CD4-positive, alpha-beta T cell treated with Interleukin-10 for 1 hour (primary cell): ENCODE measurements at regions not wholly inside any gene's neighbourhood (a gene's known extent, or its start where the extent isn't known, plus 50 kb on each side); places are given as distances from the start of the nearest gene placed in this dataset.

Experiments
- DNase-seq: peaks from one replicate; pipeline ENCODE4 v3.0.0-alpha.2; 2020

DNA sequence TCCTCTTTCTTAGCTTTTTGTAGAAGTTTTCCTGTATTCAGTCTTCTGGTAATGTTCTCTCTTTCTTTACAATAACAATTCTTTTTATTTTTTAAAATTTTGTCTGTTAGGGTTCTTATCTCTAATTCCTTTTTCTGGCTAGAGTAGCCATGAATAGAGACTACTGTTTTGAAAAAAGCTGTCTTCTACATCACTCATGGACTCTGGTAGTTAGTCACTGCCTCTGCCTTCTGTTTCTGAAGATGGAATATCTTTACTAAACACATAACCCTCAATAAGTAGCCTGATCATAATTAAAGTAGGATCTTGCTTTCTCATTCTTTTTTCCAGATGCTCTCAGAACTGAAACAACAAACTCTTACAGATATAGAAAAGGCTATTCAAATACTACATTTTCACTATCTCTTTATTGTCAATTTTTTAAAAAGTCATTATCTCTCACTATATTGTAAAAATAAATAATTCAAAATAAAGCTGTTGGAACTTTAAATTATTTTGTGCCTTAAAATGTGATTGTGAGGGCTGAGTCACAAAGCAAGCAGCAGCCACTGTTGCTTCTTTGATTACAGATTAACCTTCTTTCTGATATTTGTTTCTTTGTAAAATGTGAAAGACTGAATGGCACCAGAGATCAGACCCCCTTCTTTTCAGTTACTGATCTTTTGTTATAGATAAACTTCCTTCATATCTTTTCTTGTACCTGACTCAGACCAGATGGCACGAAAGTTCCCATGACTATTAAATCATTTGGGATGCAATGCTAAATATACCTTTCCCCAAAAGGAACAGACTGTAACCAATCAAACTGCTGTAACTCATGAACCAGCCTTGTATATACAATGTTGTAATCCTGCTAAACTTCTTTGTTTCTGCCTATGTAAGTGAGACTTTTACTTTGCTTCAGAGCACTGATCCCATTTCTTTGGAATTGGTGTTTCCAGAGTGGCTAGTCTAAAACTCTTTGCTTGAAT lies 1159.5 kb downstream of the IGSF11 start:
- no peak for DNase-seq

GRCh38 chr3:117875887-117876286 lies 1158.8 kb downstream of the IGSF11 start:
- DNase-seq, result no peak

DNA sequence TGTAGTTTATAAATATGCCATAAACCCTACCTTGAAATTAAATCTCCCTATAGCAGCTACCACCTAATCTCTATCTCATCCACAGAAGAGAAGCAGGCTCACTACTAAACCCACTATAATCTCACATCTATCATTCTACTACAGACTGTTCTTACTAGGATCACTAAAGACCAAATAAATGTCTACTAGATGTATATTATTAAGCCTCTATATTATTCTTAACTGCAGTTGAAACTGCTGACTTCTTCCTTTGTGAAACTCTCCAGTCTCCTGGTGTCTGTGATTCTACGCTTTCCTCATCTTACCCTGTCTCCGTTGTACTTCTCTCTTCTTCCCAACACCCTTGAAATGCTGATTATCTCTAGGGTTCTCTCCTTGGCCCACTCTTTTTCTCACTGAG lies 1154.0 kb downstream of the IGSF11 start:
- no peak for DNase-seq

DNA sequence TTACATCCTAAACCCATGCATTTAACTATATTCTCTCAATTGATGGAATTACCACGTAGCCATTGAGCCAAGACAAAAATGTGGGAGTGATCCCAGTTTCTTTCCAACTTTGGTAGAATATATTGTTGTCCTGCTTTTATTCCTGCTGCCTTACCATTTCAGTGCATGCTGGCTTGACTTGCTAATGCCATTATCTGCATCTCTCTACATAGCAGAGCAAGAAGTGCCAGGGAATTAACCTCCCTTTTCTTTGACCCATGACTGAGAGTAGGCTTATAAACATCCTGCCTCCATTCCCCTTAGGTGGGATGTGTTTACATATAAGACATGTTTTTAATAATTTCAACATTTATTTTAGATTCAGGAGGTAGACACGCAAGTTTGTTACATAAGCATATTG lies 1153.4 kb downstream of the IGSF11 start:
- no peak for DNase-seq

DNA sequence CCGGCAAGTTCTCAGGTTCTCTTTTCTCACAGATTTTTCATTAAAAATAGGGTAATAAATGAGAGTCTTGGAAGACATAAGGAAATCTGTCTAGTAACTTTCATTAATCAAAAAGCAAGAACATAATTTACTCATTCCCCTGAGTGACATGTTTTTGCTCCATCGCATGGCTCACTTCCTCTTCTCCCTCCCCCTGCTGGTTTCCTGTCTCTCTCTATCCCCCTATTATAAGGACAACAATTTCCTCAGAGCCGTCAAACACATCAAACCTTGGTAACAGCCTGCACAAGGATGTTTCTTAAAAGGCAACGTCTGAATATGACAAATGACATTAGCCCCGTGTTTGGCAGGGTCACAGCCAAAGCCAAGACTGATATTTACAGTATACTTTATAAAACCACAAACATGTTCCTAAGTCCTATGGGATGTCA lies 1149.6 kb downstream of the IGSF11 start:
- no peak for DNase-seq

DNA sequence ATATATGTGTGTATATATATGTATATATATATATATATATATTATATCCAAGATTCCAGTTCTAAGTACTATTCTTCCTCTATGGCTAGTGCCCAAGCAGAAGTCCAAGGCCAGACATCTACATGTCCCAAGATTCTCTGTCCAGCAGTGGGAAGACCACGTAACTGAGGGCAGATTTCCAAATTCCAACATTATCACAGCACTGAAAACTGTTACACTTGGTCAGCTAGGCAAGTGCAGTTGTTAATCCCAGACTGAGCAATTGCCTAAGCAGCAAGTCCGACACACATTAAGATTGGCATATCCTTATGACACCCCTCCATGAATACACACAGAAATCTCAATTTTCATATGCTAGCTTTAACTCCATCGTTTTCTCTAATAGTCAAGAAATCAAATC lies 1148.5 kb downstream of the IGSF11 start:
- no peak for DNase-seq

DNA sequence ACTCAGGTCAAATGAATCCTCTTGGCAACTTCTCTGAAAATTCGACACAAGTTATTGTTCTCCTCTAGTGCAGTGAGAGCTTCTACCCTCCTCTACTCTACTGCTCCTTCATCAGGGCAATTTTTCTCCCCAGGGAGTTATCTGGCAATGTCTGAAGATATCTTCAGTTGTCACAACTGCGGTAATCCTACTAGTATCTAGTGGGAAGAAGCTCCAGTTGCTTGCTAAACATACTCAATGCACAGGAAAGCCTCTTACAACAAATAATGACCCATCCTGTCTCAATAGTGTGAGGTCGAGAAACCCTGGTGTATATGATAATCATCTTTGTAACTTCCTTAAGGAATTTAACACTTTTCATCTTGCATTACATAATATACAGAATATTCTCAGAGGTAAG lies 1147.6 kb downstream of the IGSF11 start:
- no peak for DNase-seq

DNA sequence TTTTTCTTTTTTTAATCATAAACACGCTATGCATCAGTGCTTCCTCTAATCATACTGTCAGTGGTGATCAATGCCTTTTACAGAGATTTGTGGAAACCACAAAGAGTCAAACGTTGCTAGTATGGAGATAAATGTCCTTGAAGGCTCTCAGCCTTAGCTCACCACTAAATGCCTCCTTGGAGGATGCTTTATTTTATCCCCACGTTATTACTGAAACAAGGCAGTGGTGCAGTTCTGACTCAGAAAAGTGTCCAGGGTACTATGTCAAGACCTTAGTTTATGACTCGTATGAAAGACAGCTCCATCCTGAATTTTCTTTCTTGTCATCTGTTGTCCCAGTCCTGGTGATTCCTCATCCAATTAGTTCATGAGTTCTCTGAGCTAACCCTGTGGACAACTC lies 1146.7 kb downstream of the IGSF11 start:
- DNase-seq, result no peak

GRCh38 chr3:117892431-117892841 lies 1142.2 kb downstream of the IGSF11 start:
- no peak for DNase-seq

DNA sequence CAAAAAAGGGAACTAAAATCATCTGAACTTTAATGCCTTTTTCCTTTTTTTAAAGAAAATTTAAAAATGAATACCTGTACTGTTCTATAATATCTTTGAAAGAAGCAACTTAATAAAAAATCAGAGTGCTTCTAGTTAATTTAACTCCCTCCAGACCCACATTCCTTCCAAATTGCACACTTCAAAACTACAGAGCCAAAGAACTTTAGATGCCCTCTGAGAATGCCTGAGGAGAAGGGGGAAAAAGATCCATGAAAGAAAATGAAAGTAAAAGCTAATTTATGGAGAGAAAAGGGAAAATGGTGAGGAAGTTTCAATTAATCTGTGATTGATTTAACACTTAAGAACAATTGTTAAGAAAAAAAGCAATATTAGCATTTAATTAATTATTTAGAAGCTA lies 1141.6 kb downstream of the IGSF11 start:
- no peak for DNase-seq

DNA sequence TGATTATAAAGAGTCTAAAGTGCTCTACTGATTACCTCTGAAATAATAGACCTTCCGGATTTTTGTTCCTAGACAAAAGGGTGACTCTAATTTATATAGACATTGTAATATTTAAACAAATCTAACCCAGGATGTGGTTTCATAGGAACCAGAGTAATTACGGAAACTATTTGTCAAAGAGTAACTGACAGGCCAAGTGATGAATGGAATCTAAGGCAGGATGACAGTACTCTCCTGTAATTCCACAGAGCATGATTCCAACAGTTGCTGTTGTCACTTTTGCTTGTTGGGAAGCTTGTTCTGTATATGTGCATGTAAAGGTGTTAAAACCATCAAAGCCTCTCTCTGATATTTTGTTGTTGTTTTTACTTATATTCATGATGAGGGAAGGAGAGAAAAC lies 1141.0 kb downstream of the IGSF11 start:
- no peak for DNase-seq

- no peak for DNase-seq
Observed at GRCh38 chr3:117898722-117899522, 1135.7 kb downstream of the IGSF11 start.

- DNase-seq, result no peak
Observed at GRCh38 chr3:117903226-117903625, 1131.4 kb downstream of the IGSF11 start.

GRCh38 chr3:117910820-117911521 lies 1123.7 kb downstream of the IGSF11 start:
- no peak for DNase-seq

DNA sequence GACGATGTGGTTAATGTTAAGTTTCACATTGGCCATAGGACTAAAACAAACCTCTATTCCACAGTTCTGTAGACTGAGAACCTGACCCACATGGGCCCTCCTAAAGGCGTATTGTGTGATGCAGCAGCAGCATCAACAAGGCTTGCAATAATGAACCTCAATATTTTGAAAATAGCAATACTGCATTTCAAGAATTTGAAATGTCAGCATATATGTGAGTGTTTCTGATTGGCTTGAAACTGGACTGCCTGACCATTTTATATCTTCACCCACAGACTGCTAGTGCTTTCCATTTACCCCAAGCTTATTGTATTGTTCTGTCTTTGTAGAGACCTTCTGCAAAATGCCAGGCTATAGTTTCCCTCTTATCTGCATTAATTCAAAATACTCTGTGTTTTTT lies 1122.3 kb downstream of the IGSF11 start:
- no peak for DNase-seq

- DNase-seq, result no peak
Observed at GRCh38 chr3:117914540-117915100, 1120.0 kb downstream of the IGSF11 start.

- DNase-seq, result no peak
Observed at GRCh38 chr3:117916839-117917238, 1117.8 kb downstream of the IGSF11 start.

DNA sequence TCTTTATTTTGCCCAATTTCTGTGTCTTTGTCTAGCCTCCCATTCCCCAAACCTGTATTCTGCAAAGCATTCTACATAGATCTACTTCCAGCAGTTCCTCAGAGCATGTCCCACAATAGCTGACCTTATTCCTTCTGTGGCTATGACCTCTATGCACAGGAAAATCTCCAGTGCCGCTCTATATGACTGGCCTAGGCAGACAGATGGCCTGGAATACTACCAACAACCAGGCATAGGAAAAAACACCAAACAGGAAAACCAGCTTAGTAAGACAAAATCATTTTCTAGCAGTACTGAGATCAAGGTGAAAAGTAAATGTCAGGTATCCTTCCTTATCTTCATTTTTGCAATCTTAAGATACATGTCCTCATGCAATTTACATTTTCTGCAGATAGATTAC lies 1115.0 kb downstream of the IGSF11 start:
- no peak for DNase-seq

DNA sequence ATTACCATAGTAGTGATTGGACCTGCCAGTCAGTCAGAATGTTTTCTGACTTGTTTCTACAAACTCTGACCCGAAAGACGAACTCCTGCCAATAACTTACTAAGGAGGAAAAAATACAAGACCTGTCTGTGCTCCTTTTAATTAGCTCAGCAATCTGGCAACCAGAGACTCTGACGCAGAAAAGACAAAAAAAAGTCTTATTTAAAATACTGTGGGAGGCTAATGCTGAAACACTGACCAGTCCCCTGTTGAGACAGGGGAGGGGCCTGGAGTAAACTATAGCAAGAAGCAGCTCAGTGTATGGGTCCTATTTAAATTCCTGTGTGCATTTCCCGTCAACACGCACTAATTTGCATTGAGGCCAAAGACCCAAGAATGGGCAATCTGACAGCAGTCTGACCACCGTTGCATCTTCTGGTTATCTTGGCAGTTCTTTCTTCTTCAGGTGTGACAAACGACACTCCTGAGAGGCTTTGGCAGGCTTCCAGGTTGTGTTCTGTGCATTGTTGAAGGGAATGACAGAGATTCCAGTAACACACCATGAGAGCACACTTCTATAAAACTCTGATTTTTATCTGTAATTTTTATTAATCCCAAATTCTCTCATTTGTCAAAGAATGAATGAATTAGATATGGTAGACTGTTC lies 1114.3 kb downstream of the IGSF11 start:
- DNase-seq, result no peak

- no peak for DNase-seq
Observed at GRCh38 chr3:117921411-117921810, 1113.2 kb downstream of the IGSF11 start.

DNA sequence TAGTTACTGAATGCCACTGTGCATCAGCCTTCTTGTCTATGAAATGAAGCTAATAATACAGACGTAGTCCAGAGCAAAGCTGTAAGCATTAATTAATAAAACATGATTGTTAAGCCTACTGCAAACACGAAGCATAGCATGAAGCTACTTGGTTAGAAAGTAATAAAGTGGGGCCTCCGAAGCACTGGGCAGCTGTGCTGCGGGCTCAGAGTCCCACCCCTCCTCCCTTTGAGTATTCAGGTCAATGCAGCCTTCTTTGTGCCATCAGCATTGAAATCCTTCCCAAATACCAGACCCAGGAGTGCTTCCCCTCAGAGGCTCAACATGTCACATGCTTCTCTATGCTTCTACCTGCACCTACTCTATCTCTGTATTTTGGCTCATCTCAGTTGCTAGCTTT lies 1112.6 kb downstream of the IGSF11 start:
- DNase-seq, result no peak

DNA sequence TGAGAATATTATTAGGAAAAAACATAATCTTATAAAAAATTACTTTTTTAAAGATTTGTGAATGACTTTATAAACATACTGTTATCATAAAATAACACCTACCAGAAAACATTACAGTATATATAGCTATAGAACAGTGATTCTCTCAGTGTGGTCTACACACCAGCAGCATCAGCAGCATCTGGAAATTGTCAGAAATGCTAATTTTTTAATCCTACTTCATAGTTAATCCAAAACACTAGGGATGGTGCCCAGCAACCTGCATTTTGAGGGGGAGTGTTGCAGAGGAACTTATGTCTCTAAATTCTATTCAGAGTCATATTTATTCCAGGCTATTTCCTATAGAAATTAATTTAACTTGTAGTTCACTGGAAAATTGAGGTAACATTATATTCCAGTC lies 1107.8 kb downstream of the IGSF11 start:
- no peak for DNase-seq
